HG03565 (cell line): ENCODE measurements at regions not wholly inside any gene's neighbourhood (a gene's known extent, or its start where the extent isn't known, plus 50 kb on each side); places are given as distances from the start of the nearest gene placed in this dataset.

ENCODE experiments used
- ATAC-seq: cut with Tn5 transposase; IDR thresholded peaks from one replicate; pipeline ENCODE4 v1.9.1; 2021; ENCODE audit warnings: mild to moderate bottlenecking, moderate library complexity; ENCODE audit not compliant: unreplicated experiment

DNA sequence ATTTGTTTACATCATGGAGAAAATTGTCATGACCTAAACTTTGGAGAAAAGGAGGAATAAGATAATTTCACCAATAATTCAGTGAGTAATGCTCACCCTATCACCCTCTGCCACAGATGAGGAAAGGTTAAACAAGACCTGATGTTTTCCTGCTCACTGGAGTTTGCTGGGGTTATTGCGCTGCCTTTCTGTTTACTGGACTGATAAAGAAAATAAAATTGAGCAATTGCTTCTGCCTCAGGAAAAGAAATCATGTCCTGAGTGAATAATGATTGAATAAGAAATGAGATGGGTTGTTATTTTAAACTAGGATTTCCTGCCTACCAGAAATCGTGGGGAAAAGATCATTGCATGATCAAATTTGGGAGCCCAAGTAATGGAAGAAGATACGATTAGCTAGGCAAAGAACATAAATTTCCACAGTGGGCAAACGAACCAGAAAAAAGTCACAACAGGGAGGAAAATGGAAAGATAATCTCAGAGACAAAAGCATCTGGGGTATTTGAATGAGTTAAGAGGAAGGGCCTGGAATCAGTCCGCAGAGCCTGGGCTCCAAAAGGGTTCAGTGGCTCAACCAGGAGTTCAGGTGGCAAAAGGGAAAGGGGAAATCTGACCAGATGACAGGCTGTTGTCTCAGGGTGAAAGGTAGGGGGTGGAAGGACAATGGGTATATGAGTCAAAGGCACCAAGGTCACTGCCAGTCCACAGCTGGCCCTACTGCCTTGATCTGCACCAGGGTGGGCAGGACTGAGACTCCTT lies 146.8 kb downstream of the FAM43A start:
- no peak for ATAC-seq

GRCh38 chr3:194833114-194833910 lies 147.6 kb downstream of the FAM43A start:
- ATAC-seq = no peak

GRCh38 chr3:194836661-194837060 lies 151.0 kb downstream of the FAM43A start:
- no peak for ATAC-seq

DNA sequence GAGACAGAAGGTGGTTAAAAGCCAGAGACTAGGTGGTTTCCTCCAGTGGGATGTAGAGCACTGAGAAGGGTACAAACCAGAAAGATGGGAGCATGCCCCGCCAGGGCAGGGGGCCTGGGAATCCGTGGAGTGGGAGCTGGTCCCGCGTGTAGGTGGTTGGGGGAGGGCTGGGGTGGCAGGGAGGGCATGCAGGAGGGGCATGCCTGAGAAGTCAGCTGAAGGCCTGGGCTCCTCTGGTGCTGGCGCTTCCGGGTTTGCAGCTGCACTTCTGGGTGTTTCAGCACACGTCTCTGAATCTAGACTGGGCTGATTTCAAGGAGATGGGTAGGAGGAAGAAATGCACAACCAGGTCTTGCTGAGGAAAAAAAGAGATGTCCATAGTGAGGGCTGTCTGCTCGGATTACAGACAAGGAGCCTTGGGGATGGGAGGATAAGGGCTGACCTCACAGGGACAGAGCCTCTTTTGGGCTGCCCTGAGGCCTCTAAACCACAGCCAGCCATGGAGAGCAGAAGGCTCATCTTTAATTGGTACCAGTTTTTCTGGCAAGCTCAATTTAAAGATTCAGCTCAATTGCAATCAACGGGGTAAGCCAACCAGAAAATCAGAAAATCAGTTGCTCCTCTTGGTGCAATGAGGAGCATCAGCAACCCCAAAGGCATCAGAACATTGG lies 151.9 kb downstream of the FAM43A start:
- ATAC-seq = no peak

DNA sequence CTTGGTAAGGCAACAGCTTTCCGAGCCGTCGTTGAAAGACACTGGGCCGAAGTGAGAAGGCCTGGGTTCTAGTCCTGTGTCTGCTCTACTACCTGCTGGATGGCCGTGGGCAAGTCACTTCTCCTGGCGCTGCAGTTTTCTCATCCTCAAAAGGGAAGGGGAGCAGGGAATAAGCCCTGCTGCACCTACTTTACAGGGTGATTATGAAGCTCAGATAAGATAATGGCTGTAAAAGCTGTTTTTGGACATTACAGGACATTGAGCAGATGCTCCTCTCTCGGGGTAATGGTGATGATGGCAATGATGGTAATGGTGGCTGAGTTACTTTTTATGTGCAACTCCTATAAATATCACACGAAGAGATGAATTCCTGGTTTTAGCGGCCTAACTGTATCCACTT lies 152.6 kb downstream of the FAM43A start:
- ATAC-seq = no peak

- no peak for ATAC-seq
Observed at GRCh38 chr3:194840661-194841514, 155.2 kb downstream of the FAM43A start.

DNA sequence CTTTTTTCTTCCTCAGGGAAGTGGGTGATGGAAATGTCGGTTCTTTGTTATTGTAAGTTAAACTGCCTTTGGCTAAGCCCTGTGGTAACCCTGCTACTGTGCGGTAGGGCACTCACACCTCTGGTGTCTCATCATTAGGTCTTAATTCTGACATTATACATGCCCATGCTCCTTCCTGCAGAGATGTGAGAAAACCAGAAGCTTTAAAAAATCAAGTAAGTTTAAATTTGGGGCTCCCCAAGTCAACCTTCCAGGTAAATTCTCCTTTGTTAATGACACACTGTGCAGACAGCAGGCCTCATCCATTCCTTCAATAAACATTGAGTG lies 155.8 kb downstream of the FAM43A start:
- no peak for ATAC-seq

- no peak for ATAC-seq
Observed at GRCh38 chr3:194843556-194843955, 157.9 kb downstream of the FAM43A start.

GRCh38 chr3:194844046-194844445 lies 158.4 kb downstream of the FAM43A start:
- no peak for ATAC-seq

DNA sequence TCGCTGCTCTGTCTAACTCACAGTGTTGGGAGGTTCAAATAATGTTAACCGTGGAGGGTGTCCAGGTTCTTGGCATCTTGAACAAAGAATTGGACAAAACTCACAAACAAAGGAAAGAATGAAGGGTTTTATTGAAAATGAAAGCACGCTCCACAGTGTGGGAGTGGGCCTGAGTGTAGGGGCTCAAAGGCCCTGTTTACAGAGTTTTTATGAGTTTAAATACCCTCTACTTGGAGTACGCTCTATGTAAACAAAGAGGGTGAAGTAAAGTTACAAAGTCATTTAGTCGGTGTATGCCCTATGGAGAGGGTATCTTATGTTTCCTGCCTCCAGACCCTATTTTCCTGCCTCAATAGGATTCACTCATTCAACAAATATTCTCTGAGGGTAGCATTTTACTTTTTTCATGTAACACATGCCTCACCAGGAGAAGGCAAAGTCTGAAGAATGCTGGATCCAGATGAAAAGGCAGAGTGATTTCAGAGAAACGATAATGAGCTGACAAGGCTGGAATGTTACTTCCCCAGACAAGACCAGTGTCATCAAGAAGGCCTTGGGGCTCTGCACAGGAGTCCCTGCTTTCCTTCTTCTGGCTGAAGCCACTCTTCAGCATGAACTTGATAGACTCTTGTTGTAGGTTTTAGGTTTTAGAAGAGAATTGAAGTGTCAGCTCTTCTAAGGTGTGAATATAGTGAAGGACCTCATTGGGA lies 163.6 kb downstream of the FAM43A start:
- no peak for ATAC-seq

DNA sequence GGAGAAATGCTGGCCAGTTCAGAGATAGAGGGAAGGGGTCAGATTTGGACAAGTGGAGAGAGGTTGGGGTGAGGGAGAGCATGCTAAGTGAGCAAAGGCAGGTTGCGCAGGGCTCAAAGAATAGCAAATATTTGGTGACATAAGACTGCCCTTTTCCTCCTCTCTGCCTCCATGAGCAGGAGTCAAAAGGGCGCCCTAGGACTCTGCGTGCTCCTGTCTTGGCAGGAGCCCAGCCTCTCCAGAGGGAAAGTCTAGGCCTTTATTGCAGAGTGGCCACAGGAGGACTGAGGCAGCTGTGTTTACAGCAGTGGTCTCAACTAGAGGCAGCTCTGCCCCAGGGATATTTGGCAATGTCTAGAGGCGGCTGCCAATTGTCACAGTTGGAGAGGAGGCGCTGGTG lies 165.6 kb downstream of the FAM43A start:
- ATAC-seq = no peak

DNA sequence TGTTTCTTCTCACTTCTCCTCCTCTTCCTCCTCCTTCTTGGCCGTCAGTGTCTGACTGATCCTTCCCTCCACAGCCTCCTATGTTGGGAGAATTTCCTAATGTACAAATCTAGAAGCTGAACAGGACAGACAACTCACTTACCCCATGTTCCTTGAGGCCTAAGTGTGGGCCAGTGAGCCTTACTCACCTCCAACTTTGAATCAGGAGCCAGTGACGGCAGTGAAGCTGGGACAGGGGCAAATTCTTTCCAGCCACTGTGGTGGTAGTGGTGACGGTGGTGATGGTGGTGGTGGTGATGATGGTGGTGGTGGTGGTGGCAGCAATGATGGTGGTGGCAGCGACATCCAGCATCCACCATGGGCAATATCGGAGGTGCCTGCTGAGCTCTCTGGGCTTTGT lies 166.3 kb downstream of the FAM43A start:
- no peak for ATAC-seq

GRCh38 chr3:194852345-194852744 lies 166.7 kb downstream of the FAM43A start:
- no peak for ATAC-seq

GRCh38 chr3:194852831-194853508 lies 167.3 kb downstream of the FAM43A start:
- ATAC-seq = no peak

GRCh38 chr3:194854206-194854605 lies 168.5 kb downstream of the FAM43A start:
- ATAC-seq = no peak

DNA sequence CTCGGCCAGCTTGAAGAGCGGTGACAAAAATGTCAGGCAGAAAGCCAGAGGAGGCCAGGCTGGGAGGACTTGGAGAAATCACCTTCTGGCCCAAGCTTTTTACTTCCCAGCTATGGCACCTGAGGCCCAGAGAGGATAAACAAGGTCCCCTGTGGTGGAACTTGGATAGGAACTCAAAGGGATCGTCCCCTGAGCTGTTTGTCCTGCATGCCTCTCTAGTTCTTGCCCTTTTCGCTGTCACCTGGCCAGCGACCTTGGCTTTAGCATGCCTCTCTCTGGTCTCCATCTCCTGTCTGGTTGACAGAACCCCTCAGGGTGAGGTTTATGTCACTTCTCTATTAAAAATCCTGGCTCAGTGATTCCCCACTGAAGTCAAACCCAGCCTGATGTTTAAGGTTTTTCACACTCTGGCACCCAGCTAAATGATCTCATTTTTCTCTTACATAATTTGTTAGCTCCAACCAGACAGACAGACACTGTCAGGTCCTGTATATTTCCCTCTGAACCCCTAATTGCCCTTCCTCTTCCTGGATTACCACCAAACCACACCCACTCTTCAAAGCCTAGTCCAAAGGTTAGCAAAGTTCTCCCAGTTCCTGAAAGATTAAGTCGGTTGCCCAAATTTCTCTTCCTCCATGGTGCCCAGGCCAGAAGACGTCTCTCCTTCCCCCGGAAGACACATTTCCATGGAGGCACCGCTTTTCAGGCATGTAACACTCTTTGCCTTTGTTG lies 169.1 kb downstream of the FAM43A start:
- ATAC-seq = no peak

GRCh38 chr3:194856296-194856695 lies 170.6 kb downstream of the FAM43A start:
- ATAC-seq = no peak

DNA sequence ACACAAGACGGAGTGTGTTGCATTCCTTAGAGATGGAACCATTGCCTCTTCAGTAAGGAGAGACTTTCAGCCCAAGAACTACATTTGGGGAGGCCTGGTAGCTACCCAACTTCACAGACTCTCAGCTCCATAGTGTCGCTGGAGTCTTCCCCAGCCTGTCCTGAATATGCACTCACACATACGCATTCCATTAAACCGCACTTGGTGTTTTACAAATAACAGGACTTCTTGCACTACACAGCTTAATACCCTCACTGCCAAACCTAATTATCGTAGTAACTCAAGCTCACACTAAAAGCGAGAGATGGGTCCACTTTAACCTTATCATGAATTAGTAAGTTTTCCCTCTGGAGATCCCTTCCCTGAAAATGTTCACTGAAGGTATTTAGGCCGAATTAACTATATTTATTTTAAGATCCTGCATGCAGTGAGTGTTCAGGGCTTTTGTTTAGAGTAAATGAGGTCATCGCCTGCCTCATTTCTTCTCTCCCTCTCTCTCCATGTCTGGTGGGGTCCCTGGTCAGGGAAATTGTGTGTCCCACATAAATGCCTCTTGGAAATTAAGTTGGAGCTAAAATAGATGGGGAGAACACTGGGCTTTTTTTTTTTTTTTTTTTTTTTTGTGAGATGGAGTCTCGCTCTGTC lies 171.9 kb downstream of the FAM43A start:
- ATAC-seq = no peak

GRCh38 chr3:194858382-194858781 lies 172.7 kb downstream of the FAM43A start:
- ATAC-seq = no peak
